Endothelial cell of umbilical vein (primary cell): ENCODE measurements at regions not wholly inside any gene's neighbourhood (a gene's known extent, or its start where the extent isn't known, plus 50 kb on each side); places are given as distances from the start of the nearest gene placed in this dataset.

Experiments
- BruUV-seq: library from RNA; stranded (reverse); fragments of 400-500 nt; replicated peaks from 2 replicates; lab custom pipeline; 2021; lab: Mats Ljungman, UMichigan
- CTCF ChIA-PET: fragments of 300-600, 350-600 bp; sonication (Branson Sonifier 250); formaldehyde crosslinking; loops from one replicate; lab custom pipeline; 2021; ENCODE audit warnings: antibody characterized with exemption, inconsistent platforms; lab: Charles Lee
- POLR2A ChIA-PET: fragments of 300-600, 350-600 bp; sonication (Branson Sonifier 250); formaldehyde crosslinking; loops from one replicate; lab custom pipeline; 2021; ENCODE audit warnings: antibody characterized with exemption, inconsistent platforms; lab: Charles Lee
- DNase-seq: peaks from one replicate; pipeline ENCODE4 v3.0.0-alpha.2; 2011; ENCODE audit warnings: low read depth, low spot score
- FAIRE-seq: peaks from 2 replicates; lab custom pipeline; 2011; peaks lifted over from hg19 to GRCh38; lab: Jason Lieb, UNC
- H2AFZ ChIP-seq: 2 replicates; pipeline ENCODE4 v1.6.0; 2012; ENCODE audit warnings: low read depth, low read length, control low read depth, inconsistent platforms
- H3K27ac ChIP-seq: 2 replicates; pipeline ENCODE4 v1.5.1; 2011; ENCODE audit warnings: low read depth, mild to moderate bottlenecking, control low read depth, low read length, moderate library complexity; ENCODE audit not compliant: insufficient read depth
- H3K27me3 ChIP-seq, 2 experiments: 2 replicates each; pipeline versions ENCODE4 v1.6.0 to v1.6.1; 2011; ENCODE audit warnings: low read length in 2 of 2, mixed read lengths in 1 of 2; ENCODE audit not compliant: control insufficient read depth in 2 of 2, insufficient read depth in 2 of 2
- H3K36me3 ChIP-seq, 2 experiments: 2 replicates in 1 of 2; 3 replicates in 1 of 2; pipeline ENCODE4 v1.5.1; 2011; ENCODE audit warnings: low read length in 2 of 2, mild to moderate bottlenecking in 1 of 2, moderate library complexity in 1 of 2; ENCODE audit not compliant: control insufficient read depth in 2 of 2, insufficient read depth in 2 of 2; ENCODE audit errors: extremely low read depth in 1 of 2
- H3K4me1 ChIP-seq: 3 replicates; pipeline ENCODE4 v1.5.1; 2011; ENCODE audit warnings: mild to moderate bottlenecking, low read length; ENCODE audit not compliant: control insufficient read depth, insufficient read depth; ENCODE audit errors: extremely low read depth
- H3K4me2 ChIP-seq: 2 replicates; pipeline ENCODE4 v1.6.1; 2011; ENCODE audit warnings: low read length, control low read depth, mixed read lengths; ENCODE audit not compliant: insufficient read depth
- H3K4me3 ChIP-seq, 3 experiments: fragments of 200-600 bp in 1 of 3; sonication (generic), shearing (Covaris generic) in 1 of 3; replicated peaks in 1 of 3; 2 replicates each; pipeline ENCODE4 v1.5.1; 2011 to 2016; ENCODE audit warnings: control low read depth in 3 of 3, low read length in 3 of 3, mild to moderate bottlenecking in 2 of 3, inconsistent platforms in 1 of 3, low read depth in 1 of 3, moderate library complexity in 1 of 3; ENCODE audit not compliant: insufficient read depth in 1 of 3
- H3K79me2 ChIP-seq: 2 replicates; pipeline ENCODE4 v1.6.0; 2012; ENCODE audit warnings: low read length, inconsistent platforms; ENCODE audit not compliant: control insufficient read depth, insufficient read depth
- H3K9ac ChIP-seq: replicated peaks from 2 replicates; pipeline ENCODE3; 2011; ENCODE audit warnings: low read length, control low read depth; ENCODE audit not compliant: insufficient read depth; ENCODE audit errors: extremely low read depth
- H3K9me1 ChIP-seq: replicated peaks from 3 replicates; pipeline ENCODE4 v1.6.0; 2011; ENCODE audit warnings: mild to moderate bottlenecking, low read length; ENCODE audit not compliant: control insufficient read depth, insufficient read depth; ENCODE audit errors: extremely low read depth
- H3K9me3 ChIP-seq: replicated peaks from 2 replicates; pipeline ENCODE4 v1.5.1; 2012; ENCODE audit warnings: low read length, inconsistent platforms; ENCODE audit not compliant: control insufficient read depth, insufficient read depth
- H4K20me1 ChIP-seq: replicated peaks from 2 replicates; pipeline ENCODE3; 2011; ENCODE audit warnings: mild to moderate bottlenecking, low read length; ENCODE audit not compliant: control insufficient read depth, insufficient read depth; ENCODE audit errors: extremely low read depth
- CTCF ChIP-seq, 2 donors: IDR thresholded peaks; 1 replicate in 1 of 2; 2 replicates in 1 of 2; pipeline ENCODE4 v1.5.1; 2011; ENCODE audit warnings: low read length in 2 of 2, mild to moderate bottlenecking in 2 of 2, moderate library complexity in 2 of 2, control low read depth in 1 of 2, inconsistent platforms in 1 of 2, low read depth in 1 of 2; ENCODE audit not compliant: insufficient read depth in 1 of 2; ENCODE audit errors: extremely low read depth in 1 of 2
- EZH2 ChIP-seq: IDR thresholded peaks from 2 replicates; pipeline ENCODE4 v1.6.1; 2012; ENCODE audit warnings: borderline replicate concordance, low read depth, mild to moderate bottlenecking, moderate library complexity, low read length, inconsistent platforms; ENCODE audit not compliant: severe bottlenecking
- FOS ChIP-seq: IDR thresholded peaks from 2 replicates; pipeline ENCODE4 v1.6.1; 2011; ENCODE audit warnings: mild to moderate bottlenecking, low read length, moderate library complexity, borderline replicate concordance; ENCODE audit not compliant: insufficient read depth
- GATA2 ChIP-seq: IDR thresholded peaks from 2 replicates; pipeline ENCODE4 v1.7.0; 2011; ENCODE audit warnings: low read depth, mild to moderate bottlenecking, moderate library complexity, mixed read lengths, low read length; ENCODE audit not compliant: insufficient read length, insufficient read depth
- JUN ChIP-seq: IDR thresholded peaks from 2 replicates; pipeline ENCODE4 v1.6.1; 2011; ENCODE audit warnings: borderline replicate concordance, low read depth; ENCODE audit not compliant: insufficient read length, insufficient read depth
- MYC ChIP-seq: IDR thresholded peaks from one replicate; pipeline ENCODE4 v1.6.1; 2011; ENCODE audit warnings: mild to moderate bottlenecking, low read depth, low read length
- POLR2A ChIP-seq: IDR thresholded peaks from 2 replicates; pipeline ENCODE4 v1.6.1; 2012; ENCODE audit warnings: low read depth, mild to moderate bottlenecking, control low read depth, low read length
- POLR2AphosphoS5 ChIP-seq: IDR thresholded peaks from 2 replicates; pipeline ENCODE4 v1.6.1; 2012; ENCODE audit warnings: low read depth, mild to moderate bottlenecking, control low read depth, low read length, moderate library complexity; ENCODE audit not compliant: insufficient read depth
- dilution Hi-C: fragments of 300-500 bp; cut with MboI; formaldehyde crosslinking; loops from one replicate; pipeline ENCODE4 v1.15.0; 2019; ENCODE audit warnings: low sequenced_read_pairs; ENCODE audit not compliant: extremely low pct_ligation_motif_present
- intact Hi-C: fragments of 100-400 bp; cut with micrococcal nuclease; formaldehyde crosslinking; loops from one replicate; pipeline ENCODE4 v1.10.0; 2022
- TF ChIP-seq, protein P1 (sequence below): IDR thresholded peaks from 2 replicates; pipeline ENCODE4 v1.6.1; 2011; ENCODE audit not compliant: insufficient read depth, insufficient read length

DNA sequence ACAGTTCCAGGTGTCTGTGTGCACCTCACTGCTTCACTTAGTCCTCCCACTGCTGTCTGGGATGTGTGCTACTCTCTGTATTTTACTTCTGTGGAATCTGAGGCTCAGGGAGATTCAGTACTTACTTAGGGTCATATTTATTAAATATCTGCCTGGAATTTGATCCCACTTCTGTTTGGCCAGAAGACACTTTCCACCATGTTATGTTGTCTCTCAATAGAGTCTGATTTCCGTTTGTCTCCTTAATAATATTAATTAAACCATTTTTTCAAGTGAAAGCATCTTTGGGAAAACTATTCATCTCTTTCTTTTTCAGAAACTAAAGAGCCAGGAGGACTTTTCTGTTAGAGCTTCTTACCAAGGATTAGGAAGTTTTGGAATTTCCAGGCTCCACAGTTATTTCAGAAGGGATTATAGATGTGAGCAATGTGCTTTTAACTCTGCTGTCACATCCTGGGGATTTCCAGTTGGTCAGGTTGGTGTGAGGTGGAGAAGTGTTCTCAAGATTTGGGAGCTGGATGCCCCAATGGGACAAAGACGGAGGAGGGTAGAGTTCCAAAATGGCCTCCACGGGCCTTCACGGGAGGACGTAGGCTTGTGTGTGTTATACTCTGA, 156.8 kb upstream of the RALGAPA2 start:
- BruUV-seq: no TSS peak
- peaks cover 1 to 3% of the 10 kb centered on the region in 2 experiments for H3K27me3 ChIP-seq
- ChIA-PET POLR2A (no interaction called here), CTCF (interaction anchor here (1.1 kb wide), 1 partner anchor 9 kb away, joined by 5 read pairs; no protein-coding TSS in a partner anchor)
- intact Hi-C loops (loop anchor here (10.0 kb wide), 2 partner anchors 176 to 256 kb away; partner anchors contain the start of gene KIZ), dilution Hi-C loops (no loop called here)
- no peaks in the 10 kb centered on the region for H3K4me1 ChIP-seq
- H3K36me3 ChIP-seq: no peaks in the 10 kb centered on the region
- no peaks in the 10 kb centered on the region for H3K79me2 ChIP-seq
- no peak overlapping the region for H3K4me2 ChIP-seq
- TF ChIP-seq MYC (no peak), POLR2AphosphoS5 (no peak), CTCF (IDR thresholded peaks at IDR 0.05; ENCODE audit: extremely low read depth in 1 of 2, insufficient read depth in 1 of 2, low read depth in 1 of 2, low read length in 2 of 2) (no peak), GATA2 (no peak), JUN (no peak), POLR2A (no peak), FOS (no peak), EZH2 (no peak)
- TF ChIP-seq, protein P1, sequence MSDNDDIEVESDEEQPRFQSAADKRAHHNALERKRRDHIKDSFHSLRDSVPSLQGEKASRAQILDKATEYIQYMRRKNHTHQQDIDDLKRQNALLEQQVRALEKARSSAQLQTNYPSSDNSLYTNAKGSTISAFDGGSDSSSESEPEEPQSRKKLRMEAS: no peak
- no peaks in the 10 kb centered on the region for H3K9me1 ChIP-seq
- H3K27ac ChIP-seq: no peak overlapping the region
- no peak overlapping the region for H3K4me3 ChIP-seq
- DNase-seq (no peak), FAIRE-seq (no peak)
- no peaks in the 10 kb centered on the region for H3K9me3 ChIP-seq
- no peak overlapping the region for H3K9ac ChIP-seq
- no peaks in the 10 kb centered on the region for H4K20me1 ChIP-seq
- H2AFZ ChIP-seq: no peak overlapping the region
